NCI-H1694 (cell line): ENCODE measurements at regions not wholly inside any gene's neighbourhood (a gene's known extent, or its start where the extent isn't known, plus 50 kb on each side); places are given as distances from the start of the nearest gene placed in this dataset.

Experiments
- DNase-seq: peaks from one replicate; lab custom pipeline; 2025; lab: John Stamatoyannopoulos, UW

- DNase-seq = no peak
Measured at GRCh38 chr9:95620722-95621121, 104.0 kb upstream of the PTCH1 start.

DNA sequence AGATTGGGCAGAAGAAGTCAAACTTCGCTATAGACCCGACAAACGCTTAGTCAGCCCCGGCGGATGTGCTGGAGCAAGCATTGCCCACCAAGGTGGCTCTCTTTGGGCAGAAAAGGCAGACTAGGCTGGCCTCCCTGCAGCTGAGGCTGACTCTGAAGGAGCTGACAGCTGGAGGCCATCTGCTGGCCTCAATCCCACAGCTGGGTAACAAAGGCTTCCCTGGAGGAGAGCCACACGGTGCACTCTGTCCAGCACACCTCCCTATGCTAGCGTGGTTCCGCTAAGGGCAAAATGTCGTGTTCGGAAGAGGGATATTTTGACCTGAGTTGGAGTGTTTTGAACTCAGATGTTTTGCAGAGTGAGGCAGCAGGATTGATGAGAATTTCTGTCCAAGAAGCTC is 103.5 kb upstream of the PTCH1 start:
- DNase-seq = no peak

DNA sequence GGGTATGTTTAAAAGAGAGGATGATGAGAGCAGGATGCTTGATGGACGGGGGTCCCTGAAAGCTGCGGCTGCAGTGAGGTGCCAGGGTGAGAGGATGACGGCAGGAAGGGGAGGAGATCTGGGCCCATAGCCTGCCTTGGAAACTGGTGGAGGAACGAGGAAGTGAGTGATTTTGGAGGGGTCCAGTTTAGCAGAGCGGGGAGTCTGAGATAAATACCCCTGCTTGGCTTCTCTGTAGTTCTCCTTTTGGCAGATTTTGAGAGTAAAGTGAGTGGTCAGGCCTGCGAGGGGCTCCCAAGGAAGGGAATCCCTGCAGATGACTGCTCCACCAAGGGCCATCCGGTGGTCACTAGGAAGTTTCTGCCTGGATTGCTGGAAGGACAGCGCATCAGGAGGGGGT is 98.5 kb upstream of the PTCH1 start:
- DNase-seq = no peak

DNA sequence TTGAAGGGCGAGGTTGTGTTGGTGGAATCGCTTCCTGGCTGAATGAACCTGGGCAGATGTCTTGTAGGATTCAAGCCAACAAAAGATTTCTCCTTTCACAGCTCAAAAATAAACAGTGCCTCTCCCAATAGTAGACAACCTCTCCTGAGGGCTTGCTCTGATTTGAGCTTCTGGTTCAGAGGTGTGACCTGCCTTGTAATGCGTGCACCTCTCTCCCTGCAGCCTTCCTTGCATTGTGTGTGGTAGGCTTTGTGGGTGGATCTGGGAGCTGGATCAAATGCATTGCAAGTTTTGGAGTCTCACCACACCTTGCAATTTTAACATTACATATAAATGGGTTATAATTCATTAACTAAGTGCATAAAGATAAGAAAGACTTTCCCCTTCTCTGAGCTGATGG is 96.9 kb upstream of the PTCH1 start:
- no peak for DNase-seq

DNA sequence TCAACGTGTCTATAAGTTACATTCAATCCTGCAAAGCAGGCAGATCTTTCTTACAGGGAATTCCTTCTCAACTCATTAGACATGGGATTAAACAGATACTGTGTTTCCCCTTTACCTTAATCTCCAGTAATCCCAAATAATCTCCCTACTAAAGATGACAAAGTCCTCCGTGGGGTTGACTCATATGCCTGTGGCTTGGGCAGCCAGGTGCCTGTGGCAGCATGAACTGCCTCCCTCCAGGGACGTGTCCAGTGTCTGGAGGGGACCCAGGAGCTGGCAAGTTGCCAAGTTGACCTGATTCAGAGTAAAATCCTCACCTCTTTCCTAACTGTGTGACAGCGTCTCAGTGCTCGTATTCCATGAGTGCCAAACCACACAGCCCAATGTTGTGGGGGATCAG is 94.6 kb upstream of the PTCH1 start:
- no peak for DNase-seq

DNA sequence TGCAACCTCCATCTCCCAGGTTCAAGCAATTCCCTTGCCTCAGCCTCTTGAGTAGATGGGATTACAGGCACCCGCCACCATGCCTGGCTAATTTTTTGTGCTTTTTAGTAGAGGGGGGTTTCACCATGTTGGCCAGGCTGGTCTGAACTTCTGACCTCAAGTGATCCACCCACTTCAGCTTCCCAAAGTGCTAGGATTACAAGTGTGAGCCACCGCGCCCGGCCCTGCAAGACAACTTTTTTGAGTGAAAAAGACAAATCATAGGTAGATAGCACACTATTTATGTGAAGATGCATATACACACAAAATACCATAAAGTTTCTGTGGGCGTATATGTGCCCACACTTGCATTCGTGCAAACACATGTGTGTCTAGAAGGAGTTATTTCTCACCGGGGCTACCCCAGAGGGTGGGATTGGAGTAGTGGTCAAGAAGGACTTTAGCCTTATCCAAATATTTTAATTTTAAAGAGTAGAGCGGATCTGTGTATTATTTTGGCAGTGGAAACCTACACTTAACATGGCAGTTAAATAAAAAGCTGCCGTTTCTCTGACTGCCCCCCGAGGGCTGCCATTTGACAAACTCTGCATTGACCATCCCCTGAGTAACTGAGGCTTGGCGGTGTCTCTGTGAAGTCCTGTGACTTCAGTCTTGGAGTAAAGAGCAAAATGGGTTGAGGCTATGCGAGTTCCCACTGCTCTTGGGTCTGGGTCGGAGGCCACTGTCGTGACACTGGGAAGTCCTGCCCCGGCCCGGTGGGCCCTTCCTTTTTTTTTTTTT is 93.4 kb upstream of the PTCH1 start:
- no peak for DNase-seq

- no peak for DNase-seq
Measured at GRCh38 chr9:95609426-95609825, 92.7 kb upstream of the PTCH1 start.

GRCh38 chr9:95608341-95608740 is 91.6 kb upstream of the PTCH1 start:
- DNase-seq = no peak

- no peak for DNase-seq
Measured at GRCh38 chr9:95607507-95607906, 90.7 kb upstream of the PTCH1 start.

- no peak for DNase-seq
Measured at GRCh38 chr9:95606489-95607350, 89.9 kb upstream of the PTCH1 start.

- no peak for DNase-seq
Measured at GRCh38 chr9:95605816-95606488, 89.2 kb upstream of the PTCH1 start.

- DNase-seq = no peak
Measured at GRCh38 chr9:95605101-95605500, 88.3 kb upstream of the PTCH1 start.

GRCh38 chr9:95598236-95598635 is 81.5 kb upstream of the PTCH1 start:
- DNase-seq = no peak

DNA sequence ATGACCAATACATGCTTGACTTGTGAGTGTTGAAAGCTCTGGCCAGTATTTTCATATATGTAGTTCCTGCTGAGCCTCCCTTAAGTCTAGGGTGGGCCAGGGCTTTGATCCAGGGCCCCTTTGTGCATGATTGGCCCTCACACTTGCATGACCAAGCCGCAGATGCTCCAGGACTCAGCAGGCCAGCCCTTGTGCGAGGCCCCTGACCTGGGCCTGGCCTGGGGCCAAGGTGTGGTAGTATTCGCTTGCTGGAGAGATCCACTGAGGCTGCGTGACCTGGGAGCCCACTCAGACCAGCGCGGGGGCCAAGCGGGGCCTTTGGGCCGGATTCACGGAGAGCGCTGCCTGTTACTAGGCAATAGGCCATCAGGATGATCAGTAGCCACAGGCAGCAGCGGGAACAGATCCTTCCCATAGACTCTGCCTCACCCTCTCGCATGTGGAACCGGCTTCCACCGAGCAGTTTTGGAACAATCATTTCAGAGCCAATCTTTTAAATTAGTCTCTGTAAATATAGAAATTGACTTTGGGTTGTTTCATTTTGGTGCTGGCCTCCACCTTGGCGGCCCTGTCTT is 79.0 kb upstream of the PTCH1 start:
- DNase-seq = no peak

GRCh38 chr9:95592931-95593330 is 76.2 kb upstream of the PTCH1 start:
- no peak for DNase-seq

GRCh38 chr9:95588724-95589588 is 72.2 kb upstream of the PTCH1 start:
- DNase-seq = no peak

DNA sequence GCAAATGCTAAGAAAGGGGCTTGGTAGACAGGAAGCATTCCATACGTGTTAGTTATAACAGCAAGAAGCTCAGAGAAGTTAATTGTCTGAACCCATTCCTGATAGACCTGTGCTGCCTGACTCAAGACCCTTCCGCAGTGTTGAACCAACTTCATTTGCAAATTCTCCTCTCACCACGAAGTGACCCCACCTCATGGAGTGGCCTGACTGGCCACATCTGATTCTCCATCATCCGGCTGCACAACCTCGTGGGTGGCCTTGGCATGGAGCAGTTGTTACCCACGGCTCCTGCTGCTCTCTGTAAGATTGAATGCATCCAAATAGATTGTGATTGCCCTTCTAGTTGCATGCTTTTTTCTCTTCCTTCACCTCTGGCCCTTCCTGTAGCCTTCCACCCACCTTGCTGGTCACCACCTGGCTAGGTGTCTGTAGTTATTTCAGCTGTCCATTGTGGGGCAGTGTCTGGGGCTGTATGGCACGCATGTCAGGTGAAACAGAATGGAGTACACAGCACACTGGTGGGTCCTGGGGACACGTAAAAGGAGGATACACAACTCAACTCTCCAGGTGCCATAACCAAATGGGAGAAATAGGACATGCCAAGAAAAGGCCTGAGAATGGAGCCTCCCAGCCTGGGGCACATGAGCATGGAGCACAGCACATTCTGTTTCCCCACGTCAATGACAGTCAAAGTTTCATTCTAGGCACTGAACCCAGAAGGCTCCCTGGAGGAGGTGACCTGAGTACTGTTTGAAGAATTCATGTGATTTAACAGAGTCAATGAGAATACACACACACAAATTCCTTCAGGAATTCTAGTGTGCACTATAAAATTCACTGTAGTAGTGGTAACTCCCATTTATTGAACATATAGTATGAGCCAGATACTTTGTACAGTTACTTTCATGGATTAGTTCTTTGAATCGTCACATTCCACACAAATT is 70.5 kb upstream of the PTCH1 start:
- no peak for DNase-seq

GRCh38 chr9:95586326-95586725 is 69.6 kb upstream of the PTCH1 start:
- no peak for DNase-seq

DNA sequence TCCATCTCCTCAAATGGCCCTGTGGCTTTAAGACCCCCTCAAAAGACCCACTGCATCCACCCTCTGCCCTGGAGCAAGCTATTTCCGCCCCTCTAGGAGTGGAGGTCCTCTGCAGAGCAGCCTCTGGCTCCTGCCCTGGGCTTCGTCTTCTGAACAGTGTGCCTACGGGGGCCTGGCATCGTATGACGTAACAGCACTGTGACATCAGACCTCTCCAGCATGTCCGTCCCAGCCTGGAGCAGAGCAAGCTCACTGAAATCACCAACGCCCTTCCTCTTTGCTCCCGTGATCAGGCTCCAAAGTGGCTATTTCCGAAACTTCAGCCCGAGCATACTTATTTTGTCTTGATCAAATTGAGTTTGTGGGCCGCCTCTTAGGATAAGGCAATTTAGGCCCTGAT is 69.1 kb upstream of the PTCH1 start:
- no peak for DNase-seq

- no peak for DNase-seq
Measured at GRCh38 chr9:95584176-95584575, 67.4 kb upstream of the PTCH1 start.
